HL-60/S4 treated with retinoic acid at 250 ng/mL for 4 days and 3 days (cell line): ENCODE measurements at regions not wholly inside any gene's neighbourhood (a gene's known extent, or its start where the extent isn't known, plus 50 kb on each side); places are given as distances from the start of the nearest gene placed in this dataset.
"Not testable (repeated sequence)": the region's sequence is repeated elsewhere in the genome, so short reads cannot be mapped to it uniquely, and the experiment has no call there.

Experiments
- in situ Hi-C: fragments of 300-500 bp; cut with MboI; formaldehyde crosslinking; loops from 2 replicates; pipeline ENCODE4 v1.7.0; 2022; ENCODE audit warnings: low sequenced_read_pairs

- in situ Hi-C loops: loop anchor here (25.0 kb wide), 1 partner anchor 976 kb away; no protein-coding TSS in a partner anchor
Measured at GRCh38 chr17:70563281-70563820, 394.0 kb downstream of the KCNJ2 start.

DNA sequence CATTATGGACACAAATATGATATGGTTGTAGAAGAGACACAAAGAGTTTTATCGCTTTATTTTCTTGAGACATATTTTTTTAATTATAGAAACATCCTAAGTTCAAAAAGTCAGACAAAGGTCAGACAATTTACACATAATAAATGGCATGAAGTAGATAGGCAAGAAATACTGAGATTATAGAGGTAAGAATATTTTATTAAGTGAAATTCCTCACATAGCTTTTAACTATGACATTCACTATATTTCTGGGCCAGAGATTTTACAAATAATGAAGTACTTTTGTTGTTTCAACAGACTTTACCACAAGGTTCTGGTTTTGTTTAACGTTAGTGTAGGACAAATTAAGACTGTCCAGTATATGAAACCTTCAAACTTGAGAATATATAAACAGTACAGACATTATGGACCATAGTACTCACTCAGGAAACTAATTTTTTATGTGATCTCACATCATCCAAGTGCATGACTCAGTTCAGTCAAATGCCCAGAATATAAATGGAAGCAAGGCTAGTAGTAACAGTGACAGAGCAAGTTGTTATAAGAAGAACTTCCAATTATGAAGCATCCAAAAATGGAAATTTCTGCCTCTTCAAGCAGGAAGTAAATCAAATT is 394.8 kb downstream of the KCNJ2 start:
- in situ Hi-C loops: loop anchor here (25.0 kb wide), 1 partner anchor 977 kb away; no protein-coding TSS in a partner anchor

DNA sequence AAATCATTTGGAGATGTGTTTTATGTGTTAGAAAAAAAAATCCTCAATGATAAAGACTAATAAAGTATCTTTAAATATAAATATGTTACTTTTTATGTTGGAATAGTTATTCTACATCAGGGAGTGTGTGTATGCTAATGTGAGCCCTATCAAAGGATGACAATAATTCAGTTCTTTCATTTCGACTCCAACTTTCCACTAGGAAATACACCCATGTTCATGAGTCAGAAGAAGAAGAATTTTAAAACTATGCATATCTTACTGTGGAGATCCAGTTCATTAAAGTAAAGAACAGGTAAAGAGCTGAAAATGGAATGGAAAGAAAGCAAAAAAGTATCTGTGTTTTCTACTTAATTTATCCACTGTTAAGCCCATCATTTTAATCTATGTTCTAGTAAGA is 399.8 kb downstream of the KCNJ2 start:
- in situ Hi-C loops: loop anchor here (25.0 kb wide), 1 partner anchor 982 kb away; no protein-coding TSS in a partner anchor

GRCh38 chr17:70577456-70577855 is 408.1 kb downstream of the KCNJ2 start:
- in situ Hi-C loops: no loop called here

DNA sequence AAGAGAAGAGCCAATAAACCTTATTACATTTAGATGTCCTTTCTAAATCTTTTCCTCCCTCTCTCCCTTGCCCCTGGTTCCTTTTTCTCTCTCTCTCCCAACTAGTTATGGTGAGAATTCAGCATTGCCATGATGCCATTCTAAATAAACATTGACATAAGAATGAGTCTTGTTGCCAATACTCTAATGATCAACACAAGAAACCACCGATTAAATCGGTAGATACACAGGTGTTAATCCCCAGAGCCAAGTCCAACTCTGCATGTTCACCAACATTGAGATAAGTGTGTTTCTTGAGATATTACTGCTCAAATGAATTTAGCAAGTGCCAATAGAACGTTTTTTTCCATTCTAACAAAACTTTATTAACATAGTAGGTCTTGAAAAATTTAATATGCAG is 412.1 kb downstream of the KCNJ2 start:
- in situ Hi-C loops: no loop called here

GRCh38 chr17:70582777-70583176 is 413.4 kb downstream of the KCNJ2 start:
- in situ Hi-C loops: no loop called here

DNA sequence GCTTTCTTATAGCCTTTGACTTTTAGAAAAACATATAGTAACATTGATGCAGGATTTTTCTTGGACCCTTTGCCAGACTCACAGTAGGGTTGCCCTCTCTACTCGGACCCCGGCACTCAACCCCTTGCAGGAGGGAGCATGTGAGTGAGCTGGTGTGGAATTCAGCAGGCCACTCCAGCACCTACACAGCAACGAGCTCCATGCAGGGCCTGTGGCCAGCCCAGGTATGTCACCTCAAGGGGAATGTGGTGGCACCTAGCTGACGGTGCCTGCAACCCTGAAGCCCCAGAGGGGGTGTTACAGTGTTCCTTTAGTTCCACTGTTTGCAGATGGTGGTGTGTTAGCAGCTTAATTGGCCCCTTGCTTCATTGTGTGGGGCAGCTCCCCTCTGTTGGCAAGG is 414.9 kb downstream of the KCNJ2 start:
- in situ Hi-C loops: no loop called here

GRCh38 chr17:70588003-70588402 is 418.7 kb downstream of the KCNJ2 start:
- in situ Hi-C loops: no loop called here

DNA sequence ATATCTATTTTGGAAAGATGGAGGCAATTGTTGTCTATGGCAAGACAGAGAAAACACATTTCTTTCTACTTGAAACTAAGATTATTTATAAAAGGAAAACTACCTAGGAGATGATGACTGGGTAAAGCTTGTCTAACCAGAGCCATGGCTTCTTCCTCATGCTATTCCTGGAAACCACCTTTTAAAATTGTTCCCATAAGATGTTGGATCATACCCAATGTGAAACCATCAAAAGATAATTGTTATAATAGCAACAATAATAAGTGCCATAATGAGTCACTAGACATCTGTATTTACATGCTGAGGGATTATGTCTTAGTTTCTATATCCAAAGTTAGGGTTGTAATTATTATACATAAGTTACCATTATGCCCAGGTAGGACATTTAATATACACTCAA is 428.4 kb downstream of the KCNJ2 start:
- in situ Hi-C loops: no loop called here

- in situ Hi-C loops: no loop called here
Measured at GRCh38 chr17:70599198-70599597, 429.9 kb downstream of the KCNJ2 start.

DNA sequence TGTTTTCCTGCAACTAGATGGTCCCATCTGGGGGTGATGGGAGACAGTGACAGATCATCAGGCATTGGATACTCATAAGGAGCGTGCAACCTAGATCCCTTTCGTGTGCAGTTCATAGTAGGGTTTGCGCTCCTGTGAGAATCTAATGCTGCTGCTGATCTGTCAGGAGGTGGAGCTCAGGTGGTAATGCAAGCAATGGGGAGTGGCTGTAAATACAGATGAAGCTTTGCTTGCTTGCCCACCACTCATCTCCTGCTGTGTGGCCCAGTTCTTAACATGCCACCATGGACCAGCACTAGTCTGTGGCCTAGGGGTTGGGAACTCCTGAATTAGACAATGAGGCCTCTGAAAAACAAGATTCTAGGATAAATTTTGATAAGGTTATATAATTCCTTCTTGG is 430.6 kb downstream of the KCNJ2 start:
- in situ Hi-C loops: not testable (repeated sequence)

- in situ Hi-C loops: no loop called here
Measured at GRCh38 chr17:70603226-70603625, 433.9 kb downstream of the KCNJ2 start.

GRCh38 chr17:70604854-70605253 is 435.5 kb downstream of the KCNJ2 start:
- in situ Hi-C loops: no loop called here

DNA sequence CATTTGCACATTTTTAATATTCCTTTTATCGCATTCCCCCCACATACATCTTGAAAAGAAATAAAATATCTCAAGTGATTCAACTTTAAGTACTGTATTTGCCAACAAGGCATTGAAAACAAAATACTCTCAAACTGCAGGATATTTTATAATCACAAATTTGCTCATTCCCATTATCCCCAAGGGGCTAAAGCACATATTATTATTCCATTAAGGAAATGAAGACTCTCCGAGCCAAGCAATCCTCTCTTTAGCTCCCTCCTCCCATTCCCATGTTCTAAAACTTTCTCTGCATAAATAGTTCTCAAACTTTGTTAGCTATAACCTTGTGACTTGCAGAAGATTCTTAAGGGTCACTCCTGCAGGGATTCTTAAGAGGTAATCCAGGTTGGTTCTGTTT is 436.8 kb downstream of the KCNJ2 start:
- in situ Hi-C loops: no loop called here

- in situ Hi-C loops: no loop called here
Measured at GRCh38 chr17:70608193-70608592, 438.9 kb downstream of the KCNJ2 start.

DNA sequence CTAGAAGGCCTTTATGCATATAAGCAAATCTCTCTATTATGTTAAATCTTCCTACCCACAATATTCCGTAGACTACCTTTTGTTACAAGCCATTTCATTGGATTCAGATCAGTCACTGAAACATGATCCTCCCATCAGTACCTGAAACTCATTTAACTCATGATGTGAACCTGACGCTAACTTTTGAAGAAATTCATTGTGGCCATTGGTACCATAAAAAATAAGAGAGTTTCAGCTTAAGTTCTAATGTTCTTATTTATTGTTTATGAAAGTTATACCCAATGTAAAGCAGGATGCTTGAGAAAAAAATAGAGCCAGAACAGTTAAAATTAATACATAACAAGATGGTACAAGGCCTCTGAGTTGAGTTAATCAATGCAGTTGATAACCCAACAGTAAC is 439.6 kb downstream of the KCNJ2 start:
- in situ Hi-C loops: no loop called here

DNA sequence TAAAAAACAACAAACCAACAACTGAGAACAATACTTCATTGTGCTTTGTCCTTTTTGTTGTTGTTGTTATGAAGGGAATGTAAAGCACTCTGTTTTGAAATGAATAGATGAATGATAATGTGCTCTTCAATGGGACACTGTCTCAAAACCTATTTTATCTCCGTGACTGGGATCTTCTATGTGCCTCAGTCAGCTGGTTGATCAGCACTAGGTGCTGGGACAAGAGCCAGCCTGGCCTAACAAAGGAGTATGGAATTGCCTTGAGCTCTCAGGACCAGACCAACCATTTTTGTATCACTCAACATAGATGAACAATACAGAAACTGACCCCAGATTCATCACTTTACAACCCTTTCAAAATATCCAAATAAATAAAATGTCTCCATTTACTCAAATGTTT is 440.2 kb downstream of the KCNJ2 start:
- in situ Hi-C loops: no loop called here

DNA sequence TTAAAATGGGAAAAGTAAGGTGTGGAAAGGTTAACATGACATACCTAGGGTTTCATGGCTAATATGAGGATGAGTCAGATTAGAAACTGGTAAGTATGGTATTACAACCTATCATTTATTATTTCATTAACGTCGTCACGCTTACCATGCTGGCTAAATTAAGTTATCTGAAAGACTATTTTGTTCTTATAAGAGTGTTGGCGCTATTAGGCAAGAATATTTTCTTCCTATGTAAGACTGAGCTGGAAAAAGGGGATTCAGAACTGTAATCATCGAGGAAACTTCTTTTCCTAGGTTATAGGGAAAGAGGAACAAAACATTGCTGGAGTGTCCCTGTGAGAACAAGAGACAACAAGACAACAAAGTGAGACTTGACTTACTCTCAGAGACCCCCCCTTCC is 440.8 kb downstream of the KCNJ2 start:
- in situ Hi-C loops: no loop called here

DNA sequence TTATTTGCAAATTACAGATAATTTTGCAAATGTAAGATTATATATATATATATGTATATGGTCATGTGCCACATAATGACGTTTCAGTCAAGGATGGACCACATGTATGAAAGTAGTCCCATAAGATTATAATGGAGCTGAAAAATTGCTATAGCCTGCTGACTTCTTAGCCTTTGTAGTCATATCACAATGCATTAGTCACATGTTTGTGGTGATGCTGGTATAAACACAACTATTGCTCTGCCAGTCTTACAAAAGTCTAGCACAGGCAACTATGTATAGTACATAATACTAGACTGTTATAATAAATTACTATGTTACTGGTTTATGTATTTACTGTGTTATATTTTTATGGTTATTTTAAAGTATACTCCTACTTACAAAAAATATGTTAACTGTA is 444.3 kb downstream of the KCNJ2 start:
- in situ Hi-C loops: no loop called here

DNA sequence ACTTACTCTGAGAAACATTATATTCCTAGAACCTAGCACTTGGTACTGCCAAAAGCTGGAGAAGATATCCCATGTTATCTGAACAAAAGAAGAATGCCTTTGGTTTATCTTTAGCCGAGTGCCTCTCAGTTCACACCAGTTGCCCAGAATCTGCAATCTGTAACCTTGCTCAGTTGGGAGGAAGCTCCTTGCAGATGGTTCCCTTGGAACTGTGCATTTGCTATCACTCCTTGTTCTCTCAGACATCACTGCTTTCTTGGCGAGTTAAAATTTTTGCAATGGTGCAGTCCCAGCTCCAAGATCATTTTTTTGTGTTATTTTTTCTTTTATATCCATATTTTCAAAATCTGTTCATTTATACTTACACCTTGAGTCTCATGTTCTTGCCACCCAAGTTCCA is 446.5 kb downstream of the KCNJ2 start:
- in situ Hi-C loops: no loop called here

- in situ Hi-C loops: no loop called here
Measured at GRCh38 chr17:70618641-70619040, 449.3 kb downstream of the KCNJ2 start.

DNA sequence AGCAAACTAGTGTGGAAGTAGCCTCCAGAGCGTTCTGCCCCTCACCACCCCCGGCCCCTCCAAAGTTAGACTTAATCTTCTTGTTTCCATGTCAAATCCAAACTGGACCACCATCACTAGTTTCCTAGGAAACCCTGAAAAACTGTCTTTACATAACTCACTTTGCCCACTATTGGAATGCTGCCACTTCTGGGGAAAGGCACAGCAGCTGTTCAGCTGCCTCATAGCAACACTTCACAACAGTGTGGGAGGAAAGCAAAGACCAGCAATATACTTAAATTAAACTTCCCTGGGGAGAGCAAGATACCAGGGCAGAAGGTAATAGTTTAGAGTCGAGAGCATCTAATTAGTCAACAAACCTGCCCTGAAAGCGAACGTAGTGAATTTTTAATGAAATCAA is 452.2 kb downstream of the KCNJ2 start:
- in situ Hi-C loops: no loop called here
